Common myeloid progenitor, CD34-positive (primary cell): ENCODE measurements at regions not wholly inside any gene's neighbourhood (a gene's known extent, or its start where the extent isn't known, plus 50 kb on each side); places are given as distances from the start of the nearest gene placed in this dataset.

ENCODE experiments used
- CTCF ChIA-PET: fragments of 350-600 bp; sonication (Branson Sonifier 250); formaldehyde crosslinking; loops from one replicate; lab custom pipeline; 2021; ENCODE audit warnings: antibody characterized with exemption; lab: Charles Lee
- POLR2A ChIA-PET: fragments of 350-600 bp; sonication (Branson Sonifier 250); formaldehyde crosslinking; loops from one replicate; lab custom pipeline; 2021; ENCODE audit warnings: antibody characterized with exemption; lab: Charles Lee
- DNase-seq, 3 donors: peaks; one replicate each; pipeline versions ENCODE4 v3.0.0 to v3.0.0-alpha.2; 2013
- H3K27ac ChIP-seq, 2 experiments: 1 replicate in 1 of 2; 2 replicates in 1 of 2; pipeline ENCODE4 v1.7.0; 2013; ENCODE audit warnings: inconsistent platforms in 2 of 2, low read length in 2 of 2, mild to moderate bottlenecking in 2 of 2, low read depth in 1 of 2, moderate library complexity in 1 of 2; ENCODE audit not compliant: severe bottlenecking in 2 of 2, insufficient read depth in 1 of 2, poor library complexity in 1 of 2
- H3K27me3 ChIP-seq, 5 experiments: replicated peaks in 2 of 5; 1 replicate in 3 of 5; 2 replicates in 2 of 5; pipeline versions ENCODE4 v1.6.1 to v1.7.0; 2013; ENCODE audit warnings: low read length in 4 of 5, mild to moderate bottlenecking in 2 of 5, moderate library complexity in 2 of 5, inconsistent platforms in 1 of 5; ENCODE audit not compliant: insufficient read depth in 5 of 5, control insufficient read depth in 4 of 5
- H3K36me3 ChIP-seq, 4 experiments: 1 replicate in 2 of 4; 2 replicates in 2 of 4; pipeline versions ENCODE4 v1.6.1 to v1.7.0; 2013; ENCODE audit warnings: low read length in 3 of 4, control low read depth in 1 of 4, mild to moderate bottlenecking in 1 of 4; ENCODE audit not compliant: control insufficient read depth in 4 of 4, insufficient read depth in 4 of 4
- H3K4me1 ChIP-seq, 4 experiments: 1 replicate in 3 of 4; 2 replicates in 1 of 4; pipeline versions ENCODE4 v1.6.1 to v1.7.1; 2013; ENCODE audit warnings: low read length in 3 of 4, mild to moderate bottlenecking in 3 of 4, control low read depth in 1 of 4, inconsistent platforms in 1 of 4, moderate library complexity in 1 of 4; ENCODE audit not compliant: control insufficient read depth in 4 of 4, insufficient read depth in 4 of 4; ENCODE audit errors: control extremely low read depth in 1 of 4
- H3K4me3 ChIP-seq, 7 experiments: 1 replicate in 4 of 7; 2 replicates in 3 of 7; pipeline versions ENCODE4 v1.5.1 to v1.7.0; 2013; ENCODE audit warnings: mild to moderate bottlenecking in 7 of 7, low read length in 6 of 7, moderate library complexity in 6 of 7, inconsistent platforms in 2 of 7, low read depth in 2 of 7, control low read depth in 1 of 7; ENCODE audit not compliant: insufficient read depth in 4 of 7, control insufficient read depth in 1 of 7; ENCODE audit errors: extremely low read depth in 1 of 7
- H3K9me3 ChIP-seq, 5 experiments: 1 replicate in 4 of 5; 2 replicates in 1 of 5; pipeline versions ENCODE4 v1.6.1 to v1.7.1; 2013; ENCODE audit warnings: low read length in 4 of 5, mild to moderate bottlenecking in 2 of 5, inconsistent platforms in 1 of 5, low read depth in 1 of 5, moderate library complexity in 1 of 5; ENCODE audit not compliant: control insufficient read depth in 4 of 5, insufficient read depth in 2 of 5; ENCODE audit errors: control extremely low read depth in 1 of 5
- WGBS: methylation state at CpG from one replicate; pipeline ENCODE4 v1.1.5; 2013; ENCODE audit not compliant: insufficient coverage; 5-methylcytosine and 5-hydroxymethylcytosine counted together

GRCh38 chr5:26660116-26660515 lies 378.3 kb downstream of the CDH9 start:
- WGBS = 100% methylated on average over 8 of the region's 12 CpGs
- Histone ChIP-seq H3K4me1 (no peaks in the 10 kb centered on the region), H3K27ac (no peak overlapping the region), H3K4me3 (no peak overlapping the region), H3K36me3 (no peaks in the 10 kb centered on the region), H3K9me3 (peaks cover 0 to 3% (median 0%) of the 10 kb centered on the region in 5 experiments), H3K27me3 (no peaks in the 10 kb centered on the region)
- ChIA-PET CTCF (no interaction called here), POLR2A (no interaction called here)
- DNase-seq = no peak

- H3K4me3 ChIP-seq = no peak overlapping the region
- no peak for DNase-seq
- peaks cover 0 to 4% (median 0%) of the 10 kb centered on the region in 5 experiments for H3K9me3 ChIP-seq
- H3K36me3 ChIP-seq = no peaks in the 10 kb centered on the region
- ChIA-PET POLR2A (no interaction called here), CTCF (no interaction called here)
- WGBS = 80% methylated on average over 2 of the region's 3 CpGs
- H3K27me3 ChIP-seq = no peaks in the 10 kb centered on the region
- no peak overlapping the region for H3K27ac ChIP-seq
- H3K4me1 ChIP-seq = no peaks in the 10 kb centered on the region
Observed at GRCh38 chr5:26649000-26649399, 389.4 kb downstream of the CDH9 start.

- Histone ChIP-seq H3K27ac (no peak overlapping the region), H3K4me3 (no peak overlapping the region), H3K9me3 (peaks cover 0 to 4% (median 0%) of the 10 kb centered on the region in 5 experiments), H3K36me3 (no peaks in the 10 kb centered on the region), H3K27me3 (no peaks in the 10 kb centered on the region), H3K4me1 (no peaks in the 10 kb centered on the region)
- ChIA-PET CTCF (no interaction called here), POLR2A (no interaction called here)
- 100% methylated on average over 1 of the region's 2 CpGs for WGBS
- DNase-seq = no peak
Observed at GRCh38 chr5:26647781-26648180, 390.6 kb downstream of the CDH9 start.

- Histone ChIP-seq H3K9me3 (peaks cover 0 to 4% (median 0%) of the 10 kb centered on the region in 5 experiments), H3K36me3 (no peaks in the 10 kb centered on the region), H3K27ac (no peak overlapping the region), H3K4me3 (no peak overlapping the region), H3K4me1 (no peaks in the 10 kb centered on the region), H3K27me3 (no peaks in the 10 kb centered on the region)
- no peak for DNase-seq
- WGBS = no CpG with 5 or more reads among the region's 5 CpGs
- ChIA-PET POLR2A (no interaction called here), CTCF (no interaction called here)
Observed at GRCh38 chr5:26645659-26646058, 392.7 kb downstream of the CDH9 start.

- no peaks in the 10 kb centered on the region for H3K4me1 ChIP-seq
- CTCF ChIA-PET = no interaction called here
- no peak overlapping the region for H3K4me3 ChIP-seq
- DNase-seq = no peak
- peaks cover 0 to 2% (median 0%) of the 10 kb centered on the region in 5 experiments for H3K9me3 ChIP-seq
- no peak overlapping the region for H3K27ac ChIP-seq
- POLR2A ChIA-PET = no interaction called here
- H3K36me3 ChIP-seq = no peaks in the 10 kb centered on the region
- H3K27me3 ChIP-seq = no peaks in the 10 kb centered on the region
- WGBS = no CpG with 5 or more reads among the region's 2 CpGs
Observed at GRCh38 chr5:26641492-26641891, 396.9 kb downstream of the CDH9 start.

GRCh38 chr5:26625099-26625498 lies 413.3 kb downstream of the CDH9 start:
- ChIA-PET CTCF (no interaction called here), POLR2A (no interaction called here)
- DNase-seq = no peak
- Histone ChIP-seq H3K36me3 (no peaks in the 10 kb centered on the region), H3K4me3 (no peak overlapping the region), H3K9me3 (no peaks in the 10 kb centered on the region), H3K27ac (no peak overlapping the region), H3K4me1 (no peaks in the 10 kb centered on the region), H3K27me3 (no peaks in the 10 kb centered on the region)
- 63% methylated on average over 1 of the region's 5 CpGs for WGBS

- no peaks in the 10 kb centered on the region for H3K36me3 ChIP-seq
- no peaks in the 10 kb centered on the region for H3K4me1 ChIP-seq
- WGBS = no CpG with 5 or more reads among the region's 3 CpGs
- H3K27ac ChIP-seq = no peak overlapping the region
- H3K9me3 ChIP-seq = no peaks in the 10 kb centered on the region
- H3K4me3 ChIP-seq = no peak overlapping the region
- CTCF ChIA-PET = no interaction called here
- no peaks in the 10 kb centered on the region for H3K27me3 ChIP-seq
- POLR2A ChIA-PET = no interaction called here
- DNase-seq = no peak
Observed at GRCh38 chr5:26622947-26623346, 415.4 kb downstream of the CDH9 start.
